Renal pelvis (tissue), 1 donor: ENCODE measurements at regions not wholly inside any gene's neighbourhood (a gene's known extent, or its start where the extent isn't known, plus 50 kb on each side); places are given as distances from the start of the nearest gene placed in this dataset.

Source experiments
- DNase-seq: peaks from one replicate; pipeline ENCODE4 v3.0.0-alpha.2; 2013

- DNase-seq: no peak
Measured at GRCh38 chr12:104858611-104859543, 99.2 kb downstream of the SLC41A2 start.

- DNase-seq: no peak
Measured at GRCh38 chr12:104856531-104856930, 101.6 kb downstream of the SLC41A2 start.

DNA sequence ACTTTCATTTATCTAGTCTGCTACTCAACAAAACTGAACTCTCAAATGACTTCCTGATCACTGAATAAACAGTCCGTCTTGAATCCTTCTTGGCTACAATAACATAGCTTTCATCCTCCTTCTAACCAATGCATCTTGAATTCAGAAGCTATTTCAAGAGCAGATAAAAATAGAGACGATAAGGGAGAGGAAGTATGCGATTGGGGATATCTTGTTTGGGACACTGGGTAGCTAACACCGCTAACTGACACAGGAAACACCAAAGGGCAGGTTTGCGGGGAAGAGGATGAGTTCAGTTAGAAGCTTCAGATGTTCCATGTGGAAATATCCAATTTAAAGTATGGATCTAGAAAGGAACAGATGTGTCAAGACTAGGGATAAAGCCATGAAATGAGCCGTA lies 102.5 kb downstream of the SLC41A2 start:
- no peak for DNase-seq

DNA sequence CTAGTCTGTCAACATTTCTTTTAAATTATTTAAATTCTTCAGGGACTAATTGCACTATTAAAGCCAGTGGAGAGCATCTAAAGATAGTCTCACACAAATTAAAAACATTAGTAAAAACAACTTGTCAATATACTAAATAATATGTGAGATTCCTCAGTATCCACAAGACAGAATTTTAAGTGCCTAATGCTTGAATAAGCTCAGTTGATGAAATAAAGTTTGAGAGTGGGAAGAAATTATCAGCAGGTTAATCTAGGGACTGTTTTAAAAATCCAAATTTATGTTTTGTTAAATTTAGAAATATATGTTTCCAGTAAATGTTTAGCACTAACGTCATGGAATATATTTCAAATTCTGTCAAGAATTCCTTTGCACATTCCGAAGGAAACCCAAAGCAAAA lies 105.2 kb downstream of the SLC41A2 start:
- no peak for DNase-seq

- no peak for DNase-seq
Measured at GRCh38 chr12:104852102-104852501, 106.0 kb downstream of the SLC41A2 start.

- no peak for DNase-seq
Measured at GRCh38 chr12:104850781-104851180, 107.3 kb downstream of the SLC41A2 start.

- no peak for DNase-seq
Measured at GRCh38 chr12:104846056-104846767, 111.9 kb downstream of the SLC41A2 start.

DNA sequence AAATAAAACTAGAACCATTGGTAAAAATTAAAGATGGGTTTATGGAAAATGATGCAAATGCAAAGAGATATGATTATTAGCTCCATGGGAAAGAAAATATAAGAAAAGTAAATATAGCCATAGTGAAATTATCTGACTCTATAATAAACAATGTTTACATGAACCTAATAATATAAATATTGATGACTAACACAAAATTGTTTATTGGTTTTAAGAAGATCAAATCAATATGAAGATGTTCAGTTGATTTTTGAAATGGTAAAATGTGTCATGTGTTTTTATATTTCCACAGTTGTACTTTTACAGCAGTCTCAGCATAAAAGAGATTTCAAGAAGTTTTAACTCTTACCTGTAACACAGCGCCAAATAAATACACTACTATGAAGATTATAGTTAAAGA lies 114.0 kb downstream of the SLC41A2 start:
- DNase-seq: no peak

GRCh38 chr12:104840262-104840661 lies 117.8 kb downstream of the SLC41A2 start:
- DNase-seq: no peak

DNA sequence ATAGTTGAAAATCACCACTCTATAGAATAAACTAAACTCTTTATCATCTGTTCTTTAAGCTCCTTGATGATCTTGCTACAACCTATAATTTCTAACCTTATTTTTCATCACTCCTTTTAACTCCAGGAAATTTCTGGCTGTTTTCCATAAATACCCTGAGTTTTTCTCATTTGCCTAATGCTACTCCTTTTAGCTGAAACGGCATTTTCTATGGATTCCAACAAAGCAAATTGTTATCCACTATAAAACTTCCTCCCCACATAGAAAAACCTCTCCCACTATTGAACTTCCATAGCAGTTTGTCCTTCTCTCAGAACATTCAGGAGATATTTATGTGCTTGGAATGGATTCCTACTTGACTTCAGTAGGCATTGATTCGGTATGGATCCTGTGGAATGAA lies 122.8 kb downstream of the SLC41A2 start:
- no peak for DNase-seq

GRCh38 chr12:104834607-104835006 lies 123.5 kb downstream of the SLC41A2 start:
- no peak for DNase-seq

DNA sequence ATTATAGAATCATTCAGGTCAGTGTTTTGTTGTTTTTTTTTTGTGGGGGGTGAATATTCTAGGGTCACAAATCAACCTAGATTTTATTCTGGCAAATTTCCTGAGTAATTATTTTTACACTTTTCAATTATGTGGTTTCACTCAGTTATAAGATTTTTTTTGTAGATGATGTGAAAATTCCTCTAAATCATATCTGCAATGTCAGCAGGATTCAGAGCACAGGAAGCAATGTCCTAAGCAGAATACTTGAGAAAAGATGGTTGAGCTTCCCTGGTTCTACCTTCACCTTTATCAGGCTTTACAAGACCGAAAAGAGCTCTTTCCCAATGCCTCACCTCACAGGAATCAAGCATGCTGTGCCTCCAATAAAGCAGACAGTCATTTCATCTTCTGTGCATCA lies 124.3 kb downstream of the SLC41A2 start:
- DNase-seq: no peak

DNA sequence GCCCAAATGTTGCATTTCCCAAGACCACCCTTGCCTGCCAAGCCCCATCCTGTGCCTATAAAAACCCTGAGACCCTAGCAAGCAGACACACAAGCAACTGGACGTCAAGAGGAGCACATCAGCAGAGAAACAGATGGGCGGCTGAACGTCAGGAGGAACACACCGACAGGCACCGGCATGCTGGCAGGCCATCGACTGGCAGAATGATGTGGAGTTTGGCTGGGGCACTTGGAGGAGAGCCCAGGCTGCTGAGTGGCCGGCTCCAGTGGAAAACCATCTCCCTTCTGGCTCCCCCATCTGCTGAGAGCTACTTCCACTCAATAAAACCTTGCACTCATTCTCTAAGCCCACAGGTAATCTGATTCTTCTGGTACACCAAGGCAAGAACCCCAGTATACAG lies 130.1 kb downstream of the SLC41A2 start:
- no peak for DNase-seq

DNA sequence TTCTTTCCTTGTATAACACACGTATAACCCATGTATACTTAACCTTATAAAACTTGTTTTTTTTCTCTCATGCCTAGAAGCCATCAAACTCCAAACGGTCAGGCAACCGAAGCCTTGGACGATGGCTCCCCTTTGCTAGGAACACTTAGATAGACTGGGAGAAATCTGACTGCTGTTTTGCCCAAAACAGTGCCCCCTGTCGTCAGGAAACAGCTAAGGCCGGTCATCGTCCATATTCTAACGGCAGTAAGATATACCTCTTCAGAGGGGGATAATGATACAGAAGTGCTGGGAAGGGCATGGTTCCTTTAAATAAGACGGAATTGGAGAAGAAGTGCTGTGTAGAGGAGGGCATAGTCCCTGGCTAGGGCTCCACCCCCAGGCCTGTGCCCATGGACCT lies 130.5 kb downstream of the SLC41A2 start:
- DNase-seq: no peak

- no peak for DNase-seq
Measured at GRCh38 chr12:104825408-104825807, 132.7 kb downstream of the SLC41A2 start.

DNA sequence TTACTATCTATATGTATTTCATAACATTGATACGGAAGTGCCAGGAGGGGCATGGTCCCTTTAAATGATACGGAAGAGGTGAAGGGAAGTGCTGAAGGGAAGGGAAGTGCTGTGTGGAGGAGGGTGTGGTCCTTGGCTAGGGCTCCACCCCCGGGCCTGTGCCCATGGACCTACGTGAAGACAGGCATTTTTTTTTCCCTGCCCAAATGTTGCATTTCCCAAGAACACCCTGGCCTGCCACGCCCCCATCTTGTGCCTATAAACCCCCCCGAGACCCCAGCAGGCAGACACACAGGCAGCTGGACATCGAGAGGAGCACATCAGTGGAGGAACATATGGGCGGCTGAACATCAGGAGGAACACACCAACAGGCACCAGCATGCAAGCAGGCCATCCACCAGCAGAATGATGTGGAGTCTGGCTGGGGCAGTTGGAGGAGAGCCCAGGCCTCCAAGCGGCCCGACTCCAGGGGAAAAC lies 134.1 kb downstream of the SLC41A2 start:
- DNase-seq: no peak

GRCh38 chr12:104822941-104823340 lies 135.1 kb downstream of the SLC41A2 start:
- DNase-seq: no peak

DNA sequence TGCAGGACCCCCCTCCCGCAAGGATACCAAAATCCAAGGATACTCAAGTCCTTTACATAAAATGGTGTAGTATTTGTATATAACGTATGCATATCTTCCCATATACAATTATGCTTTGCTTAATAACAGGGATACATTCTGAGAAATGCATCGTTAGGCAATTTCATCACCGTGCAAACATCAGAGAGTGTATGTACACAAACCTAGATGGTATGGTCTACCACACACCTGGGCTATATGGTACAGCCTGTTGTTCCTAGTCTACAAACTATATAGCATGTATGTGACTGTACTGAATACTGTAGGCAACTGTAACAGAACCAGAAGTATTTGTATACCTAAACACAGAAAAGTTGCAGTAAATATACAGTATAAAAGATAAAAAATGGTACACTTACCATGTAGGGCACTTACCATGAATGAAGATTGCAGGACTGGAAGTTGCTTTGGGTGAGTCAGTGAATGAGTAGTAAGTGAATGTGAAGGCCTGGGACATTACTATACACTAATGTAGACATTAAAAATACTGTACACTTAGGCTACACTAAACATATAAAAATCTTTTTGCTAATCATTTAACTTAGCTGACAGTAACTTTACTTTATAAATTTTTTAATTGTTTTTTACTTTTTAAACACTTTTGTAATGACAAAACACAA lies 141.1 kb downstream of the SLC41A2 start:
- no peak for DNase-seq

- no peak for DNase-seq
Measured at GRCh38 chr12:104815935-104816334, 142.2 kb downstream of the SLC41A2 start.

DNA sequence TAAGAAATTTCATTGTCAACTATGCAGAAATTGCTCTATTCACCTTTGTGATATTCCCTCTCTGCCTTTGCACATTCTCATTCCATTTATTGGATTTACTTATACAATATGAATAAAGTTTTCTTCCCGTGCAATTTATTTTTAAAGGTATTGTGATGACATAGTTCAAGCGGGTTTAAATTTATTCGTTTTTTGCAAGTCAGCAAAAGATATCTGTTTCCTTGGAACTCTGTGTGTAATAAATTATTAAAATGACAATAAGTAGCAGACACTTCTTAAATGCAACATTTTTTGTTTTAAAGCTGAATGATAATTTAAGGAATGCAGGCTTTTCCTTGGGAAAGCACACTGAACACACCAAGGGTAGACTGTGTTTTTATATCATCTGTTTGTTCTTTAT lies 143.1 kb downstream of the SLC41A2 start:
- no peak for DNase-seq
